ENCODE measurements at regions not wholly inside any gene's neighbourhood (a gene's known extent, or its start where the extent isn't known, plus 50 kb on each side); places are given as distances from the start of the nearest gene placed in this dataset.
A peak's percentile ranks its signal among the peaks of the same experiment; 100 is the strongest.

- H3K4me1 ChIP-seq, result peaks cover 0 to 7% of the 10 kb centered on the region in 2 donors
- peak; percentile 83 to 87 for DNase-seq
- H3K27ac ChIP-seq, result no peak overlapping the region
- H3K36me3 ChIP-seq, result no peaks in the 10 kb centered on the region
- intact Hi-C loops (cut with DNase I), result no loop called here
- no peak for TF ChIP-seq CTCF (IDR thresholded peaks at IDR 0.05)
- TF ChIP-seq POLR2A (IDR thresholded peaks at IDR 0.05), result no peak
- H3K9me3 ChIP-seq, result no peaks in the 10 kb centered on the region
- no peaks in the 10 kb centered on the region for H3K27me3 ChIP-seq
- no peak overlapping the region for H3K4me3 ChIP-seq (replicated peaks in 1 of 3)
- 36% methylated on average over 12 of the region's 15 CpGs for WGBS, 2 donors
Observed at GRCh38 chr2:236317938-236318396, 53.8 kb upstream of the ASB18 start.

- no peak for TF ChIP-seq POLR2A (IDR thresholded peaks at IDR 0.05)
- no peak for TF ChIP-seq CTCF (IDR thresholded peaks at IDR 0.05)
- intact Hi-C loops (cut with DNase I), result no loop called here
- DNase-seq, result no peak
Observed at GRCh38 chr2:236318401-236318800, 54.2 kb upstream of the ASB18 start.

GRCh38 chr2:236319036-236319435 is 54.8 kb upstream of the ASB18 start:
- no peaks in the 10 kb centered on the region for H3K9me3 ChIP-seq
- no peak overlapping the region for H3K27ac ChIP-seq
- intact Hi-C loops (cut with DNase I), result no loop called here
- TF ChIP-seq CTCF (IDR thresholded peaks at IDR 0.05), result no peak
- TF ChIP-seq POLR2A (IDR thresholded peaks at IDR 0.05), result no peak
- peaks cover 0 to 7% of the 10 kb centered on the region in 2 donors for H3K4me1 ChIP-seq
- no peaks in the 10 kb centered on the region for H3K27me3 ChIP-seq
- H3K4me3 ChIP-seq (replicated peaks in 1 of 3), result no peak overlapping the region
- H3K36me3 ChIP-seq, result no peaks in the 10 kb centered on the region
- no peak for DNase-seq
- 90 to 92% methylated on average over 9 of the region's 9 CpGs for WGBS, 2 donors

More at GRCh38 chr2:236318401-236318800, 54.2 kb upstream of the ASB18 start:
- H3K9me3 ChIP-seq, result no peaks in the 10 kb centered on the region
- H3K4me3 ChIP-seq (replicated peaks in 1 of 3), result no peak overlapping the region
- peaks cover 0 to 7% of the 10 kb centered on the region in 2 donors for H3K4me1 ChIP-seq
- H3K27ac ChIP-seq, result no peak overlapping the region
- 85 to 88% methylated on average over 5 of the region's 5 CpGs for WGBS, 2 donors
- no peaks in the 10 kb centered on the region for H3K27me3 ChIP-seq
- H3K36me3 ChIP-seq, result no peaks in the 10 kb centered on the region

GRCh38 chr2:236321415-236321814 is 57.2 kb upstream of the ASB18 start:
- H3K27me3 ChIP-seq, result no peaks in the 10 kb centered on the region
- peaks cover 0 to 7% of the 10 kb centered on the region in 2 donors for H3K4me1 ChIP-seq
- intact Hi-C loops (cut with DNase I), result no loop called here
- DNase-seq, result no peak
- H3K36me3 ChIP-seq, result no peaks in the 10 kb centered on the region
- H3K9me3 ChIP-seq, result no peaks in the 10 kb centered on the region
- no peak overlapping the region for H3K4me3 ChIP-seq (replicated peaks in 1 of 3)
- WGBS, 2 donors, result 92 to 94% methylated on average over 5 of the region's 5 CpGs
- TF ChIP-seq POLR2A (IDR thresholded peaks at IDR 0.05), result no peak
- no peak overlapping the region for H3K27ac ChIP-seq

GRCh38 chr2:236333417-236334121 is 69.4 kb upstream of the ASB18 start:
- DNase-seq, result no peak
- WGBS, 2 donors, result 93 to 96% methylated on average over 14 of the region's 14 CpGs
- TF ChIP-seq POLR2A (IDR thresholded peaks at IDR 0.05) (no peak), CTCF (IDR thresholded peaks at IDR 0.05) (no peak)
- intact Hi-C loops (cut with DNase I), result no loop called here
- Histone ChIP-seq H3K27me3 (no peaks in the 10 kb centered on the region), H3K4me3 (replicated peaks in 1 of 3) (no peak overlapping the region), H3K9me3 (no peaks in the 10 kb centered on the region), H3K4me1 (no peaks in the 10 kb centered on the region), H3K36me3 (peaks cover 0 to 5% of the 10 kb centered on the region in 2 donors), H3K27ac (no peak overlapping the region)

All from thyroid gland (tissue), 4 donors.